ENCODE measurements at regions not wholly inside any gene's neighbourhood (a gene's known extent, or its start where the extent isn't known, plus 50 kb on each side); places are given as distances from the start of the nearest gene placed in this dataset.

- TF ChIP-seq, protein P1, sequence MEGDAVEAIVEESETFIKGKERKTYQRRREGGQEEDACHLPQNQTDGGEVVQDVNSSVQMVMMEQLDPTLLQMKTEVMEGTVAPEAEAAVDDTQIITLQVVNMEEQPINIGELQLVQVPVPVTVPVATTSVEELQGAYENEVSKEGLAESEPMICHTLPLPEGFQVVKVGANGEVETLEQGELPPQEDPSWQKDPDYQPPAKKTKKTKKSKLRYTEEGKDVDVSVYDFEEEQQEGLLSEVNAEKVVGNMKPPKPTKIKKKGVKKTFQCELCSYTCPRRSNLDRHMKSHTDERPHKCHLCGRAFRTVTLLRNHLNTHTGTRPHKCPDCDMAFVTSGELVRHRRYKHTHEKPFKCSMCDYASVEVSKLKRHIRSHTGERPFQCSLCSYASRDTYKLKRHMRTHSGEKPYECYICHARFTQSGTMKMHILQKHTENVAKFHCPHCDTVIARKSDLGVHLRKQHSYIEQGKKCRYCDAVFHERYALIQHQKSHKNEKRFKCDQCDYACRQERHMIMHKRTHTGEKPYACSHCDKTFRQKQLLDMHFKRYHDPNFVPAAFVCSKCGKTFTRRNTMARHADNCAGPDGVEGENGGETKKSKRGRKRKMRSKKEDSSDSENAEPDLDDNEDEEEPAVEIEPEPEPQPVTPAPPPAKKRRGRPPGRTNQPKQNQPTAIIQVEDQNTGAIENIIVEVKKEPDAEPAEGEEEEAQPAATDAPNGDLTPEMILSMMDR (conservative IDR thresholded peaks at IDR 0.05) = no peak
Observed at GRCh38 chr12:73769337-73769736, 768.3 kb upstream of the ATXN7L3B start.

DNA sequence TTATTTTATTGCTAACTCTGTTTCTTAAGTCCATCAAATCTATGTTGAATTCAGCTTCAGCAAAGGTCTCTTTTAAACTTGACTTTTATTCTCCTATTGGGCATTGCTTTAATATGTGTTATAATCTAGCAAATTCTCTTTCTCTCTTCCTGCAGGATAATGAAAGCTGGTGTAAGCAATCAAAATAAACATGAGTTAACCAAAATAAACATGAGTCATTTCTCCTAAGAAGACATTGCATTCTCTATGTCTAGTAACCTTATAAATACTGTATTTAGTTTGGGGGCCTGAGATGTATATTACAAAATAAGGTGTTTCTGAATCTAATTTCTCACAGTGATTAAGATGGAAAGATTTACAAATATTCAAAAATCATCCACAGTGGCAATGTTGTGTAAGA, 739.1 kb upstream of the ATXN7L3B start:
- no peak overlapping the region for H3K27ac ChIP-seq
- TF ChIP-seq, protein P1 (conservative IDR thresholded peaks at IDR 0.05) = no peak

More at GRCh38 chr12:73769337-73769736, 768.3 kb upstream of the ATXN7L3B start:
- no peak overlapping the region for H3K27ac ChIP-seq

GRCh38 chr12:73815072-73815645, 722.5 kb upstream of the ATXN7L3B start:
- no peak overlapping the region for H3K27ac ChIP-seq
- TF ChIP-seq, protein P1 (conservative IDR thresholded peaks at IDR 0.05) = no peak

GRCh38 chr12:73817161-73817560, 720.5 kb upstream of the ATXN7L3B start:
- TF ChIP-seq, protein P1 (conservative IDR thresholded peaks at IDR 0.05) = no peak
- H3K27ac ChIP-seq = no peak overlapping the region

DNA sequence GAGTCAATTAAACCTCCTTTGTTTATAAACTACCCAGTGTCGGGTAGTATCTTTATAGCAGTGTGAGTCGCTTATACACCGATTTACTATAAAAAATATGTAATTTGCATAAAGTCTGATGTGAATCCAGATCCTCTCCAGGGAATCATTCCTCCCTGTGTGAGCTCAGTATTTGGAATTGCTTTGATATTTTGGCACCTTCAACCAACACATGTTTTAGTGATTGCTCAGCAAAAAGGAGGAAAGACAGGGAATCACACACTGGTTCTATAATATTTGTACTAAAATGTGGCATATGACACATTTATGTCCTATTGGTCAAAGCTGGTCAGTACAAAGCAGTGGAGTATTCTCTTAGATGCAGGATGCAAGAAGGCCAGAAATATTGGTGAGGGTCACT, 703.9 kb upstream of the ATXN7L3B start:
- TF ChIP-seq, protein P1 (conservative IDR thresholded peaks at IDR 0.05) = no peak
- H3K27ac ChIP-seq = no peak overlapping the region

DNA sequence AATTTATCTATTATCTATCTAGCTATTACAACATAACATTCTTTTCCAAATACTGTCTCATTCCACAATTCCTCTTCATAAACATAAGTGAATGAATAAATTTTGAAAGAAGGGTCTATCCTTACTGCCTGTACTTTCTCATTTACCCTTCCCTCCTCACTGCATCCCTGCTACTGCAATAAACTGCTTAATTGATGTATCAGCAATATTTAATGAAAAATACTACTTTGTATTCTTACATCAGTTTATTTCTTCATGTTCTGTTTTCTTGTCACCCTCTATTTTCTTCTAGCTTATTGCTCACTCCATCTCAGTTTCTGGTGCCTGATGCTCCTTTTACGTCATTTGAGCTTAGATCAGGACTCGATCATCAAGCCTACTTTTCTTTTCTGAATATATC, 695.7 kb upstream of the ATXN7L3B start:
- TF ChIP-seq, protein P1 (conservative IDR thresholded peaks at IDR 0.05) = no peak
- no peak overlapping the region for H3K27ac ChIP-seq

DNA sequence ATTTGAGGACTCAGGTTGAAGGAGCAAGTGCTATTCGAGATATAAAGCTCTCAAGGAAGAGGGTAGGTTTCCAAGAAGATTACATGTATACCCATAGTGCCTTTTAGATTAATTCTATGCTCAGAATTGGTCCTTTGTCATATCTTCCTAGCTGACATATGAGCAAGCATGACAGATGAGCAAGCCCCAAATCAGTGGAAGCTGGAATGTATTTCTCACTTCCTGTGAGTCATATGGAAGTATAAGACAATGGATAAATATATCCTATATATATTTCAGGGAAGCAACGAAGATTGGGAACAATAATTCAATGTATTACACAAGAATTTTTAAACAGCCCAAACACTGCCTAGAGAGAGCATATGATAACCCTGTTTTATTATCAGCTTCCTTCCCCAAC, 674.1 kb upstream of the ATXN7L3B start:
- no peak overlapping the region for H3K27ac ChIP-seq
- TF ChIP-seq, protein P1 (conservative IDR thresholded peaks at IDR 0.05) = no peak
